ENCODE measurements at regions not wholly inside any gene's neighbourhood (a gene's known extent, or its start where the extent isn't known, plus 50 kb on each side); places are given as distances from the start of the nearest gene placed in this dataset.
"Not testable (repeated sequence)": the region's sequence is repeated elsewhere in the genome, so short reads cannot be mapped to it uniquely, and the experiment has no call there.

DNA sequence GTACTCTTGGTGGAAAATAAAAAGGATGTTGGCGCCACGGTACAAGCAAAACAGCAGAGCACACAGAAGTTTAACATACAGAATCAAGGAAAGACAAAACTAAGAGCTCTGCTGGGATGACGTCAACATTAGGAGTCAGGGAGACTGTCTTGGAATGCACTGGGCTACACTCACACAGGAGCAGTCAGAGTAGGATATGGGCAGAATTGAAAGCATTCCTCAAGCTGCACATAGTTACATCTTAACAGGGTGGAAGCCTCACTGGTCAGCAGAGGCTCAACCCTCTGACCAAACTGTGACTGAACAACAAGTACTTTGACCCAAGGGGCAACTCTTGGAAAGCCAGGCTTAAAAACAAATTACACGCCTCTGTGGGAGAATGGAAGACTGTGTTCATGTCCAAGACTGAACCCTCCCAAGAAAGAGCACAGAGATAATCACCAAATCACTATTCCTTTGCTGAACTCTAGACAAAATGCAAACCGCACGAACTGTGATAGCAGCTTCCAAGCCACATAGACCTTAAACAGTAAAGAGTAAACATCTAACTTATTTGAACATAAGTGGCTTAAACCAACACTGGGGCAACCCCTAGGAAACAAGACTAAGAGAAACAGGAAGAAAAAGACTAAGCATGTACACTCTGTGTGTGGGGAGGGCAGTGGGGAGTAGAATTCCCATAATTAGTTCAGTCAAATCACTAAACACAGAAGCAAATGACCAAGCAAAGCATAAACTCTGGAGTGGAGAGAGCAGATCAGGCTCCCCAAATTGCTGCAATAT lies 772.7 kb downstream of the PRELID2 start:
- no peak for DNase-seq

DNA sequence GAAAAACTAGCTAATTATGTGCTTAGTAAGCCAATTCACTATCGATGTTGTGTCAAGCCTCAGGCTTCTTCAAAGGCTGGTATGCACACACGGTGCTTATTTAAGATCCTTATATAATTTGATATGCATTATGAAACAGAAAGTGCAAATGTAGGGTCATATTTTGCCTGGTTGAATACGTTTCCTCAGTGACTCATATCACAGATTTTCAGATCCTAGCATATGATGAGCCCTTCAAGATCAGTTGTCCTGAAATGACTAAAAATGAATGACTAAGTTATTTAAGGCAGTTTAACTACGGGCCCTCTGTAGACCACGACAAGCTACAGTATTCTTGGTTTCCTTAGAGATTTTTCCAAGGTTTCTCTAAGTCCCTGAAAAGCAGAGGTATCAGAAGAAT lies 778.3 kb downstream of the PRELID2 start:
- peak; percentile 75 for DNase-seq

DNA sequence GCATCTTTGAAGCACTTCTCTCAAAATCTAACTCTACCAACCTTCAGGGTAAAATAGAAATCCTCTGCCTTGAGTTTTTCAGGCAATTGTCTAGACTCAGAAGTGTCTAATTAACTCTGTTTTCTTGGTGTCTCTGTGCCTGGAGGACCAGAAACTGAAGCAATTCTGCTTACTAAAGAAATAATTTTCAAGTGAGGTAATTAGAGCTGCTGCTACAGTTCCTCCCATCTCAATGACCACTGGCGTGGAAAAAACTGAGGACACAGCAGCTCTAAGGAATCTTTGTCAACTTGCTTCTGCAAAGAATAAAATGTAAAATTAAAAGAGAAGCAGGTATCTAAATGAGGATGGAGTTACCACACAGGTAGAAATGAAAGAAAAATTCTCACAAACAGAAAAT lies 785.0 kb downstream of the PRELID2 start:
- no peak for DNase-seq

DNA sequence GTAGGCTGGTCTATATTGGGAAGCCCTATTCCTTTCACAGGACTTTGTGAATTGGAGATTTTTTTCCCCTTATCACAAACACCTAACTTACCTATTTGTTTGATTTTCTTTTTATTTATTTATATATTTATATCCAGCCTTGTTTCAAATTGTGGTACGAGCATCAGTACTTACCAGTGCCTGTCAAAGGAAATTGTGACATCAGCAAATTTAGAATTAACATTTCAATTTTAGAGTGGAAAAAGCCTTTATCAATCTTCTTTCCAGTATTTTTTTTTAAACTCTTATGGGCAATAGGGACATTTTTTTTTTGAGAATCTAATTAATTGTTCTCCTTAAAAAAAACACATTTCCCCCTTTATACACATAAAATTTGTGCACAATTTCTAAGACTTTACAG lies 790.2 kb downstream of the PRELID2 start:
- no peak for DNase-seq

DNA sequence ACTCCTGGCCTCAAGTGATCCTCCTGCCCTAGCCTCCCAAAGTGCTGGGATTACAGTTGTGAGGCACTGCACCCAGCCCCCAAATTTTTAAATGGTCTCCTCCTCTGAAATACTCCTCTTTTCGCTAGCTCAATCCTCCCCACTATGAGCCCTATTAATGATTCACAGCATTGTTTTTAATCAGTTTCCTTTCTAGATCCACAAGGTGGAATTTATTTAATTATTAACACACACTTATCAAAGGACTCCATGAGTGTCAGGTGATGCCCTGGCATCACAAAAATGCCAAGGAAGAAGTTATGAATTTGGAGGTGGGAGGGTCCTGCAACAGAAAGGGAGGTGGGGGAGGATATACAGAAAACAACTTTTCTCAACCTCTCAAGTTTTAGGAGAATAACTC lies 806.5 kb downstream of the PRELID2 start:
- no peak for DNase-seq

DNA sequence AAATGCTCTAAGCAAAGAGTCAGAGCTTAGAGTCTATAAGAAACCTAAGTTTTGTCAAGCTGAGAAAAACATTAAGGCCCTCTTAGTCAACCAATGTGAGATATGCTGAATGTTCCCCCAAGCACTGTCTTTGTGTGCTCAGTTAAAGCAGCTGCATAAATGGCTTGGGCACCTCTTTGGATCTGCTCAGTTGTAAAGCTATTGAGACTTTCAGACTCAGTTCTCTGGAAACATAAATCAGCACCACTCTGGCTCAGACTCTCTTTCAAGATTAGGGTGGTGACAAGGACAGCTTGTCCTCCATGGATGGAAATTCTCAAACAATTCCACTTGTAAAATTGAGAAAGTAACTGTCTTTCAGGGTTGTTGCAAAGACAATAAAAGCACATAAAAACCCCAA lies 807.9 kb downstream of the PRELID2 start:
- no peak for DNase-seq

DNA sequence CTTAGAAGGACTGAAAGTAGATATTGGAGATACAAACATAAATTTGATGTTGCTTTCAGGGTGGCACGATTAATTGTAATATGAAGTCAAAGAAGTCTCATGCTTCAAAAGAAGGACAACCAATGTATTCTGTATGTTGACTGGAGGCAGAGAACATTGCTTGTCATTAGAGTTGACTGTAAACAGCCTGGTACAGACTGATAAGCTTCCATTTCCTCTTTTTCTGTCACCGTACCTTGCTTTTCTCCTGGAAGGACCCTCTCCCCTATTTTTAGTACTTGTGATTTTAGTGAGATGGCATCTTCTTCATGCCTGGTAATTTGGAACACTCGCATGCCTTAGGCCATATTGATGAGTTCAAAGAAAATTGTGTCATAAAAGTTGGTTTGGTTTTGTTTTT lies 809.4 kb downstream of the PRELID2 start:
- DNase-seq, result no peak

DNA sequence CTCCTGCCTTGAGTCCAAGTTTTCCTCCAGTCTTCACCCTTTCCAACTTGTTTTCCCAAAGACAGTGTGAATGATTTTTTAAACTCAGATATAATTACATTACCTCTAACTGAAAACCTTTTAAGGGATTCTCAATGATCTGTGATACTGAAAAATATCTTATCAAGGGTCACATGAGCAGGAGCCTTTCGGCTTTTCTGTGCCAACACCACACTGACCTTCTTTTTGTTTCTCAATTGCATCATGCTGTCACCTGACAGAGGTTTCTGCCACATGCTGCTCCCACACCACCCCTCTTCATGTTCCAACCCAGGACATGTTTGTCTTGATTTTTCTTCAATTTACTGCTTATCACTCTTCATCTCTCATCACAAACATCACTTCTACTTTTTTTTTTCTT lies 820.0 kb downstream of the PRELID2 start:
- DNase-seq, result no peak

DNA sequence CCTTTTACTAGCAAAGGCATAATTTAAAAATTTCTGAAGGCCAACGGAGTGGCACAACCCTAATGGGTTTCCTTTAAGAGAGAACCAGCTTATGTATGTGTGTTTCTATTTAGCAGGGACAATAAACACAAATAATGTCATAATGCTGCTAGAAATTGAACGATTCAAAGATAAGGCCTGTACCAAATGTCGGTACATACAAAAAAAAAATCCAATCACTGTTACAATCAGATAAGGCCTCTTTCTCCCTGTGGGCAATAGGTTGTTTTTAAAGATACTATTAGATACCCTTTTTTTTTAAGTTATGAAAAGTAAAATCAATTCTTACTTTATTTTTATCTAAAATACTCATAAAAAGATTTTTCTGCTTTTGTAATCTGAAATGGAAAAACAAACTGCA lies 821.0 kb downstream of the PRELID2 start:
- no peak for DNase-seq

DNA sequence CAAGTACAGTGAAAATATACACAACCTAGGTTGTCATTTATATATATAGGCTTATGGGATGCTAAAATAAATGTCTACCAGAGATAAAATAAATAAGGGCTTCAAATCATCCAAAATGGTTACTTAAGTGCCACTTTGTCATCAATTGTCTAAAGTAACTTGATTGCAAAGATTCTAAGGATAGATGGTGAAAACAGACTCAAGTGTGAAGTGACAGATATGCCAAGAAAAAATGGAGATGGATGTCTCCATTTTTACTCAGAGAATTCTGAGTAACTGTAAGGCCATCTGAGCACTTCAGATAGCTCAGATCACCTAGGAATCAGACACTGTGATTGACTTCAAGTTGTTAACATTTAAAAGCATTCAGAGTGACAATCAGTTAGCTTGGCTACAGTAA lies 824.3 kb downstream of the PRELID2 start:
- DNase-seq, result no peak

DNA sequence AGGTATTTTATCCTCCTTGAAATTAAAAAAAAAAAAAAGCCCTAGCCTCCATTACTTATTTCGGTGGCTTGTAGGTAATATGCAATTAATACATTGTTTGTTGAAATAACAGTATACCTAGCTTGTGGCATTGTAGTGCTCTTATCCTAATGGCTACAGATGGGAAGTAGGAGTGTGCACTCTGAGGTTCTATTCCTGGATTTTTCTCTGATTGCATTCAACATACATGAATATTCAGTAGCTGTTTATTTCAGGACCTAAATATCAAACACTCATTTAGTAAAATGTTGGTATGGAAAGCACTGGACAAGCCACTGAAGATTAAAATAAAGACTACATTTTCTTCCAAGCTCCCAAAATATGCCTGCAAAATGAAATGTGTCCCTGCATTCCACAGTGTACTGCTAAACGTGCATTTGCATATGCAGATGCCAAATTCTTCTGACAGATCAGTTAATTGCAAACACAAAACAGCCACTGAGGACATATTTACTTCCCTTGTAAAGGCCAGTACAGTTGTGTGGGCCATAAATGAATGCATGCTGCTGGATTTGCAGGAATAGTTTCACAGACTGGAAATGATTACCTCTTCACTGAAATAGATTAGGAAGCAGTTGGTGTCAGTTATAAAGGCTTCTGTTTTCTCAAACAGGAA lies 826.1 kb downstream of the PRELID2 start:
- DNase-seq, result no peak

DNA sequence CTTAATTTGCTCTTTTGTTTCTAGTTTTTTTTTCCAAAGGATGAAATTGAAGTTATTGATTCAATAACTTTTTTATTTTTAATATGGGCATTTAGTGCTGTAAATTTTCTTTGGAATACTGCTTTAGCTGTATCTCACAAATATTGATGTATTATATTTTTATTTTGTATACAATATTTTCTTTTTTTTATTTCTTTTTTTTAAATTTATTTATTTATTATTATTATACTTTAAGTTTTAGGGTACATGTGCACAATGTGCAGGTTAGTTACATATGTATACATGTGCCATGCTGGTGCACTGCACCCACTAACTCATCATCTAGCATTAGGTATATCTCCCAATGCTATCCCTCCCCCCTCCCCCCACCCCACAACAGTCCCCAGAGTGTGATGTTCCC lies 823.7 kb downstream of the KCTD16 start:
- not testable (repeated sequence) for DNase-seq

DNA sequence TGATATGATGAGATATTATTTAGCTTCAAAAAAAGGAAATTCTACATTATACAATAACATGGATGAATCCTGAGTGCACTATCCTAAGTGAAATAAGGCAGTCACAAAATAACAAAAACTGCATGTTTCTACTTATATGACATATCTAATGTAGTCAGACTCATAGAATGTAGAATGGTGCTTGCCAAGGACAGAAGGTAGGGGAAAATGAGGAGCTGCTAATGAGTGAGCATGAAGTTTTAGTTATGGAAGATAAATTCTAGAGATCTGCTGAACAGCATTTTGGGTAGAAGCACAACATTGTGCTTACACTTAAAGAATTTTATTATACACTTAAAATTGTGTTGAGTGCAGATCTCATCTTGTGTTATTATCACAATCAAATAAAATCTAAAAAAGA lies 812.4 kb downstream of the KCTD16 start:
- DNase-seq, result no peak

DNA sequence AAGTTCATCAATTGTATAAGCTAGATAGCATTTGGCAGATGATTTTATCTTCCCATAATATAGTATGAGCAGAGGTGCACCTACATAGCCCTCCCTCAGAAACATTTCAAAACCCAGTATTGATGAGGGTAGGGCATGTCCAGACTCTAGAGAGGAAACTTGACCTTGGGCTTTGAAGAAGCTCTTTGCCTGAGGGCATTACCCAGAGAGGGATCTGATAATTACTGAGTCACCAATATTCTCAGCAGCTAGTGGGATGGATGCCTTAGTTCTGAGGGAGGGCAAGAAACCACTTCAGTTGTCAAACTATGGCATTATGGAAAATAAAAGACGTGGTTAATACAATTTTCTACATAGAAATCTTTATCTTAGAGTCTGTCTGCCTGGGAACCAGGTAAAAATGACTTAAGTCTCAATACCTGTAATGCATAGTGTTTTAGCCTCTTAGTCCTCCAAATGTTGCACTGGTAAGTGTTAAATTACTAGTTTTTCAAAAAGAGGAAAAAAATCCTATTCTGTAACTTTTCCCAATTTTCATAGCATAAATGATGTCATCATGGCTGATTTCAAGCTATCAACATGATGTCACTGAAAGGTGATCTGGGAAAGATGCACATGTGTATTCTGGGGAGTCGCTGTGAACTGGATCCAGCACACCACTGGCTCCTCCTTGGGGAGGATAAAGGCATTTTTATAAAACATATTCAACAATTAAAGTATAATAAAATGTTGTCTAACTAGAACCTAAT lies 809.0 kb downstream of the KCTD16 start:
- DNase-seq, result no peak

DNA sequence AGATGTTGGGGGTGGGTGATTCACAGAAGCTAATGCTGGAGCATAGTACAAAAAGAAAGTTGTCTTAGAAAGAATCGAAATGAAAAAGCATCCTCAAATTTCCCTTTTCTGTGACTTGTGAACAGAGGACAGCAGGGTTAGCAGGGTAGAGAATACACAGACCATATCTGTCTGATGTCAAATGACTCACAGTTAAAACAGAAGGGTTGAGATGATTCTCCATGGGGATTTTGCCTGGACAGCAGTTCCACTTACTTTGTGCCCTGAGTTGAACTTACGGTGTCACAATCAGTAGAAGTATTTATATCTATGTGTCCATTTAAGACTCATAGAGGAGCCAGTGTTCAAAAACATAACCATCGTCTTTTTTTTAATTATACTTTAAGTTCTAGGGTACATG lies 801.6 kb downstream of the KCTD16 start:
- no peak for DNase-seq

DNA sequence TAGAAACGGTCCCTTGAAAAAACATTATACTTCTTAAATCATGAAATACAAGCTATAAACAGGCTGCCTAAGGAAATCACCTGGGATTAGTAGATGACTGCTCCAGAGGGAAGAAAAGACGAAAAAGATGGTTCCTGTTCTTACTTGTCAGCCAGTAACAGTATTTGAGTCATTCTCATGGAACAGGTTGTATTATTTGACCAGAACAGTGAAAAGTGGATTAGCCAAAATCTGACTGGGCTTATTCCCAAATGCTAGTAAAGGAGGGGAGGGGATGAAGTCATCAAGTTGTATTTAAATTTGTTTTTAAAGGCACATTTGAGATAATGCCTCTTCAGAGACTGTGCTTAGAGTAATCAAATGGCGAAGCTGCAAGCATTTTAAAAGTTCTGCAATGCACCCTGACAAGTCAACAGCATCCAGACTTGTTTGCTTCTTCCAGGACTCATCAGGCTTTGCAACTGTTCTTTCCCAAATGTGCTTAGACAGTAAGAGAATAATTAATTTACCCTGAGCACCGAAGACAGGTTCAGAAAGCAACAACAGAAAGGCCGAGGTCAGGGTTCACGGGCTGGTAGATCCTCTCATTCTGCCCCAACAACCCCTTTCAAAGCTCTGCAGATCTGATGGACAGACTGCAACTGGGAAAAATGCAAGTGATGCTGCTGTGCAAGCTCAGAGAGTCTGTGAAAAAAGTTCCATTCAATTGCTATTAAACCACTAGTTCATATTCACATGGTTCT lies 800.6 kb downstream of the KCTD16 start:
- no peak for DNase-seq

DNA sequence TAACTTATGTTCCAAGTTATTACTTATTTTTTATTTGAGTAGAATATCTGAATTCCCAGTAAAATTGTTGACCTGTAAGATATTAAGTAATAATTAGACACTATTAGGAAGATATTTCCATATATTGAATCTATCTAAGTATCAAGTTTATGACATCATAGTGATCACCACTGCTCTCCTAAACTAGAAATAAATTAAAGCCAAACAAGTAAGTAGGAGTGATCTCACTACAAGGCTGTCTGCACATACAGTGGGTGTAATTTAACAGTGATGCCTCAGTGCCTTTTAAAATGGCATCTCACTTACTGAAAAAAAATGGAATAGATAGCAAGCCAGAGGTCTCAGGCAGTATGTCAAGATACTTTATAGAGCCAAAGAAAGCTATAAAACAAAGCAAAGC lies 789.6 kb downstream of the KCTD16 start:
- no peak for DNase-seq

DNA sequence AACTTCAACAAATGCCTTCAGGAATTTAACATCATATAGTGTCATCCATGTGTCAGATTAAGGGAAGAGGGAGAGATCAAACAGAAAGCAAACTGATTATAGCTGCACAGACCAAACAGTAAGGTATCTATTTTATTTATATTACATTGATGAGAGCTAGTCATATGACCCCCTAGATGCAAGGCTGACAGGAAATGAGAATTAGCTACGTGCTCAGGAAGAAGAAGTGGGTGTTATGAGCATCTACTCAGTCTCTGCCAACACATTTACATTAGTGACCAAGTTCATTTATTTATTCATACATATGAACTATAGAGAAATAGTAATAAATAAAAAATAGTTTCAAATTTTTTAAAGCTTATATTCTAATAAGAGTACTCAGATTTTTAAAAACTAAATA lies 787.3 kb downstream of the KCTD16 start:
- DNase-seq, result no peak

DNA sequence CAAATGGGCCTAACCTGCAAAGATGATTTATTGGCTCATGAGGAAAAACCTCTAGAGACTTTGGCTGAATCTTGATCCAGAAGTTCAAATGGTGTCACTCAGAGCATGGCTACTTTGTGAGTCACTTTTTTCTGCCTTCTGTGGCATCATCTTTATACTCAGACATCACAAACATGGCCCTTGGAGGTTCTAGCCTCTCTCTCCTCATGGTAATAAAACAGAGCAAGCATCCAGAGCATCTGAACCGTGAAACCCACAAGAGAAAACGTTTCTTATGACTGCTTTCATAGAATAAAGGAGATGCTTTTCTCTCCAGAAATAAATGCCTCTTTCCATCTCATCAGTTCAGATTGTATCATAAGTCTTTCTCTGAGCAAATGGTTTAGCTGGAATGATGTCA lies 780.3 kb downstream of the KCTD16 start:
- no peak for DNase-seq

DNA sequence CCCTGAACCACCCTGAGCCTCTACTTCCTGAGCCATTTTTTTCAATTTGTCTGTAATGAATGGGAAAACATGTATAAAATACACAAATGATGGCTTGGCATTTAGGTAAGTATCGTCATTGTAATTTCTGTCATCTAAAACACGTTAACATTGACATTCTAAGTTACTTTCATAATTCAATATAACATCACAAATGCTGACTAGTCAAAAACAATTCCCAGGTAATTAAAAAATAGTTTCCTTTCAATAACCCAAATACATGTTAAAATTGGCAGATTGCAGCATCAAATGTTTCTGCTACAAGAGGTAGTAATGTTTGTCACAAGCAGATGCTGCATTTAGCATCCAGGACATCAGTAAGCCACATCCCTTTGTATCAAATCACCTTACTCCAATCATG lies 776.4 kb downstream of the KCTD16 start:
- DNase-seq, result no peak

DNA sequence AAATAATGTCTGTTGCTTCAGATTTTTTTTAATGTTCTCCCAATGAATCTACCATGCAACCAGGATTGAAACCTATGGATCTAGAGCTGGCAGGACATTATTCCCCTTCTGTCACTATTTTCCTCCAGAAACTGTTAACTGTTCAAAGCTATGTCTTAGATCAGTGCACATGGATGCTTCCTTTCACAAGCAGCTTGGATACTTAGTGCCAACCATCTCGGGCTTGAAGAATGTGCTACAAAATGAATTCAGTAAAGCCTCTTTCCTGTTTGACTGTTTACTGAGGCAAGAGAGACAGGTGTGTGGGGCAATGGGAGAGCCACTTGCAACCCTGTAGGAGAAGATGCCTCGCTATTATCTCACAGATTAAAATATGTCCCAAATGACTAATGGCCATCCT lies 774.8 kb downstream of the KCTD16 start:
- no peak for DNase-seq

DNA sequence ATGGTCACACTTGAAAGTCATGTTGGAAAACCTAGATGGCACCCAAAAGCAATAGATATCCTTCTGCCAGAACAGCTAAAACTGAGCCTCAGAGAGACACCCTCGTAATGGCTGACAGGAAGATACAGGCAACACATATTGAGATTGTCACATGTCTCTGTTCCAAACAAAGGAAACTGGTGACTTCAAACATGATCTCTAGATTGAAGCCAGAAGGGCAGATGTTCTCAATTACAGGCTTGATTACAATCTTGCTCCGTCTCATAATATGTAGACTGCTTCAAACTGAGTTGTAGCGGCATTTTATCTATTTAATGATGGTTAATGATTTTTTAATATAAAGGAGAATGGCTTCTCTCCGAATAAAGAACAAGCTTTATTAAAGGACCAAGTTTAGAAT lies 774.3 kb downstream of the KCTD16 start:
- DNase-seq, result no peak

DNA sequence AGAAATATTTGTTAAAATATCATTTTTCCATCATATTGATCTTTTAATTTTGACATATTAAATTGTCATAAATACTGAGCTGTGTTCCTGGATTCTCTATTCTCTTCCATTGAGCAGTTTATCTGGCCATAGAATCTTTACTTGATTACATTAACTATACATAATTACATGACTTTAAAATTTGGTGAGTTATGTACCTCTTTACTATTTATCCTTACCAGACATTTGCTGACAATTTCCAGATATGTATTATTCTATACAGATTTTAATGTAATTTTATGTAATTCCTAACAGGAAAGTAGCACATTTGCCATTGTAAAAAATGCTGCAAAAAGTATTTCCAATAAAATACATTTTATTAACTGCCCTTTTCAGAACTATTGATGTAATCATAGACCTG lies 770.3 kb downstream of the KCTD16 start:
- DNase-seq, result no peak
